Fibroblast of the conjunctiva (primary cell): ENCODE measurements at regions not wholly inside any gene's neighbourhood (a gene's known extent, or its start where the extent isn't known, plus 50 kb on each side); places are given as distances from the start of the nearest gene placed in this dataset.
"Not testable (repeated sequence)": the region's sequence is repeated elsewhere in the genome, so short reads cannot be mapped to it uniquely, and the experiment has no call there.

Experiments
- DNase-seq: peaks from one replicate; pipeline ENCODE4 v3.0.0-alpha.2; 2010; ENCODE audit warnings: low read depth

DNA sequence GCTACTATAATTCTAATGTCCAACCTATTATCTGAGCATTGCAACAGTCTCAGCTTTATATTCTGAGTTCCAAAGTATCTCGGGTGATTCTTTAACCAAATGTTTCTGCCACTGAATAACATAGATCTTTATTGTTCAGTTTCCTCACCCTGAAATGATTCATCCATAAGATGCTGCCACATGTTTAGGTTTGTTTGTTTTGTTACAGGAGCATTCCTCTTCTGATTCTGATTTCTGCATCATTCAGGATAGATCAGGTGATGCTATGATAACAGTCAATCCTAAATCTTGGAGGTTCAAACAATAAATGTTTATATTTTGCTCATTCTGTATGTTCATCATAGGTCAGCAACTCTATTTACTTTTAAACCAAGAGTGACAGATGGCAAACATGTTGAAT lies 927.6 kb downstream of the PCDH7 start:
- DNase-seq: no peak

DNA sequence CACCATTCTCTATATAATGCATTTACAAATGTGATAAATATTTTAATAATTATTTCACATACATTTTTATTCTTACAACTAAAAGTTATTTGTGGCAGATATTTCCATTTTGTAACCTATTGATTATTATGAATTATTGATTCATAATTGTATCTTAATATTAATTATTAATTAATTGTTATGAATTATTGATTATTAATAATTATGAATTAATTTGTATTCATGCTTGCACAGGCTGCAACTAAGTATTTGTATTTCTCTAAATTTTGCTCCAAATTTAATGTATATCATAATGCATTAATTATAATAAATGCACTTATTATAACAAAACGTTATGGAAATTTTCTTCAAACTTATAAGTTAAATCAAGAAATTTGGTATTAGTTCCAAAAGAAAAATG lies 929.7 kb downstream of the PCDH7 start:
- no peak for DNase-seq

DNA sequence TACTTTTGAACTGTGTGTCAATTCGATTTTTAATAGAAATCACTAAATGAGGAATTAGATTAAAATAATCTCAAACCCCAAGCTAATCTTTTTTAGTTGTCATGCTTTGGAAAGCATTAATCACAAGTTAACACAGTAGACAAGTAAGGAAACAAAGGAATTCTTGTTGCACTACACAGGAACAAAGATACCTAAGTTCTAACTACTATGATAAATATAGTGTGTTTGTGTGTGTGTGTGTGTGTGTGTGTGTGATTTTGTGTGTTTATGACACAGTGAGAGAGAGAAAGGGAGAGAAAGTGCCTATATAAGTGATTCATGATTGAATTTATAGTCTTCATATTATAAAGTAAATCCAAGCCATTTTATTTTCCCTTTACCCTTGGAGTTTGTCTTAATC lies 931.4 kb downstream of the PCDH7 start:
- no peak for DNase-seq

DNA sequence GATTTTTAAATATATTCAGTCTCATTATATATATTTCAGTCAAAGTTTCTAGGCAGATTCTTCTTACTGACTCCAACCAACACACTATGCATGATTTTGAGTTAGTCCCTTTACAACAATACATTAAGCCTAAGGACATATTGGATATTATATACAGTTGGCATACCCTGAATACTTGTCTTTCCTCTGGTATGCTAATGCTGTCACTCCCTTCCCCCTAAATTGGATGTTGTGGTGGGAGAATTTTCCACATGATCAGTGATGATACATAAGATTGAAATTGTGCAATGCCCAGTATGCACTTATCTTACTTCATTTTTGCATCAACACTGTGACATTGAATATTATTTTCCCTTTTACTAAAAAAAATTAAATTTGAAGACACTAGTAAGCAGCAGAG lies 935.2 kb downstream of the PCDH7 start:
- DNase-seq: no peak

DNA sequence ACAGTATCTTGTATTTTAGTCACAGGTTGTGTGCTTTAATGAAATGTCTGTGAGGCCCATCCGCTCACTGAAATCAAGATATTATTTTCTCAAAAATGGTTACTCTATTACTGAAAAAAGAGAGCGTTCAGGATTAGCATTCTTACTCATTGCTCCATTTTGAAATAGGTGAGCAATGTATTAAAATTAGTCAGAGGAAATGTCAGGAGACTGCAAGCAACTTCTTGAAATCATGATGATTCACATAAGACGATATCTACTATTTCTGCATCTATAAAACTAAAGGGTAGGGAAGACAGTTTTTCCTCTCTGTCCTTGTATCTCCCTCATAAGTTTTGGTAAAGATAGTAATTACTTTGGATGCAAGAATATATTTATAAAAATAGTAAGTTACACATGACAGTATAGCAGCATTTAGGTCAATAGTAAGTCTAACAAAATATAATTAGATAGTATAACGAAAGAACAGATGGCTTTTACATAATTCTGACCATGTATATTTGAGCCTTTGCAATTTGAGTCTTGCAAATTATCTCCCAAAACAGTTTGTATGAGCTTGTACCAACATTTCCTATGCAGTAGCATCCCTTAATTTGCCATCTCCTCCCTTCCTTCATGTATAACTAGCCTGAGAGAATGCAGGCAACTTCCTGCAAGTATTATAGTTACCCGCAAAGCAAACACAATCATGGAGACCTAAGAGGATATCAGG lies 937.8 kb downstream of the PCDH7 start:
- no peak for DNase-seq

DNA sequence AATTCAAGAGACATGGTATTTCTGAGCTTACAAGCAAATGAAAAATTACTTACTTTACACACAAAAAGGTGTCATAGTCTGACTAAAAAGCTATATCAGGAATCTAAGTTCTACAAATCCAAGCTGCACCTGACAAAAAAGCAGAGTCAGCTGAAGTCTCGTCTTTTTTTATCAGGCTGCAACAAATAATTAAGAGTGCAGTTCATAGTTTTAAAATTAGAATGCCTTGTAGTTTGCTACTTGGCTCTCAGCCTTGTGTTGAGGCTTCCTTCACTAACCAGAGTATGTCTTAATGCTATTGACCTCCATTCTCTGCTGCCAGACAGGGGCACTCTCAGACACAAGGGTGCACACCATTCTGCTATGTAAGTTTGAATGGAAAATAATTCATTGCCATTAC lies 940.7 kb downstream of the PCDH7 start:
- DNase-seq: no peak

DNA sequence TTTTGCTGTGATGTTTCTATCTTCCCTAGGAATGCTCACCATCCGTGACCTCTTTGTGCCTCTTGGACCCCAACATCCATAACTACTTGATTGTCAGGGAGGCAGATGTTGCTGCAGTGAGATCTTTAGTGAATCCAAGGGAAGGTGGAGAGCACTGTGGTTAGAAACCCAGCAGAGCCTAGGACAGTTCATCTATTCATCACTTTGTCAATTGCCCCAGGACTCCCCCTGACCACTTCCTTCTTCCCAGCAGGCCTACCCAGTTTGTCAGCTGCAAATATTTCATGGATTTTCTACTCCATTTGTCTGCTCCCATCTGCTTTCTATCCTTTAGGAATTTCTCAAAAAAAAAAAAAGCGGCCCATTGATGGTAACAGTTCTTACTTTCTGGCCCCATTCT lies 942.8 kb downstream of the PCDH7 start:
- no peak for DNase-seq

DNA sequence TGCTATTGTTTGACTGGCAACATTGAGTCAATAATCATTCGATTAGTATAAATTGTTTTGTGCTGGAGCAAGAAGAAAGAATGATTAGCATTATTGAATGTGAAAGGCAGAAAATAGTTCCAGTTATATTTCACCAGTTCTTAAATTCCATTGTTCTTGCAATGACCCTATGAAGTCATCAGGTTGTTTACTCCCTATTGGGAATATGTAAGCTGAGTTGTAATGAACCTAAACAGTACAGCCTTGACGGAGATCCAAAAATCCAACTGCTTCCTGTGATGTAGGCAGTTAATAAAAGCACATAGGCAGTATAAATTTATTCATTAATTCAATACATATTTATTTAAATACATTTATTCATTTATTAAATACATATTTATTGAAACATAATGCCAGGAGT lies 947.5 kb downstream of the PCDH7 start:
- DNase-seq: no peak

DNA sequence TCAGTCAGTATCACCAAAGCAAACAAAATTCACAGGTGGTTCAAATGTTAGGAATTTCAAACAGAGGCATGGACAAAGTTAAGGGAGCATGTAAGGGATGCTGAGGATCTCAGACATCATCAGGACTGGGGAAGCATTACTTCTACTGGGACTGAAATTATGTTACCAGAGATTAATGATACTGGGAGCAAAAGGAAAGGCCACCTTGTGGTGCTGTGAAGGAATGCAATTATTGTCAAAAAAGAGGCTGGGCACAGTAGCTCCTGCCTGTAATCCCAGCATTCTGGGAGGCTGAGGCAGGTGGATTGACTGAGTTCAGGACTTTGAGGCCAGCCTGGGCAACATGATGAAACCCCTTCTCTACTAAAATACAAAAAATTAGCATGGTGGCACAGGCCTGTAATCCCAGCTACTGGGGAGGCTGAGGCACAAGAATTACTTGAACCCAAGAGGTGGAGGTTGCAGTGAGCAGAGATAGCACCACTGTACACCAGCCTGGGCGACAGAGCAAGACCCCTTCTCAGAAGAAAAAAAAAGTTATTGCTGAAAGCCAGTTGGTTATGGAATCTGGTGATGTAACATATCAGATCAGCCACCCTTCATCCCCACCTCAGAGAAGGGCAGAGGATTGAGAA lies 954.3 kb downstream of the PCDH7 start:
- no peak for DNase-seq

DNA sequence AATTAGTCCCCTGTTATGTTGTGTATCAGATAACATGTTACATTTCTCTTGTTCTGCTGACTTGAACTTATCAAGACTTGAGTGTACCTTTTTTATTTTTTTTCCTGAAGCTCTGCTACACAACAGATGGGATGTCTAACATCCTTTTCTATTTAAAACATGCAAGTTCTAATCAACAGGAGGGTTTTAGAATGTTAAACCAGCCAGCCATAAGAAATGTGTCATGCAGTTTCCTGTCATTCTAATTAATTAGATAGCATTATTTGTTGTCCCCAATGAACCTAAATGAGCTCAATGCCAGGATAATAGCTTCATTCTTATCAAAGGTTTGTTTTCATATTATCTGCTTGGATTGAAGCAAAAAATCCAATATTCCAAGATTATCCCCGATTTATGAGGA lies 958.2 kb downstream of the PCDH7 start:
- no peak for DNase-seq

DNA sequence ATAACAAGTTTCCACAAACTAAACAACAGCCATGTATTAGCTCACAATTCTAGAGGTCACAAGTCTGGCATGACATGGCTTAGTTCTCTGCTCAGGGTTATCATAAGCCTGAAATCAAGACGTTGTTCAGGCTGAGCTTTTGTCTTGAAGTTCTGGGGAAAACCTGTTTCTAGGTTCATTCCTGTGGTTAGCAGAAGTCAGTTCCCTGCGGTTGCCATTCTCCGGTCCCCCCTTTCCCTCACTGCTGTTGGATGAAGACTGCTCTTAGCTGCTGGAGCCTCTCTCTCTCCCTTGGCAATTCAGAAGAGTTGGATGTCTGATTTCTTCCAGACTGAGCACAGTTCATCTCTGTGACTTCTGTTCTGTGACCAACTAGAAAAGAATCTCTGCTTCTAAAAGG lies 962.6 kb downstream of the PCDH7 start:
- DNase-seq: no peak

DNA sequence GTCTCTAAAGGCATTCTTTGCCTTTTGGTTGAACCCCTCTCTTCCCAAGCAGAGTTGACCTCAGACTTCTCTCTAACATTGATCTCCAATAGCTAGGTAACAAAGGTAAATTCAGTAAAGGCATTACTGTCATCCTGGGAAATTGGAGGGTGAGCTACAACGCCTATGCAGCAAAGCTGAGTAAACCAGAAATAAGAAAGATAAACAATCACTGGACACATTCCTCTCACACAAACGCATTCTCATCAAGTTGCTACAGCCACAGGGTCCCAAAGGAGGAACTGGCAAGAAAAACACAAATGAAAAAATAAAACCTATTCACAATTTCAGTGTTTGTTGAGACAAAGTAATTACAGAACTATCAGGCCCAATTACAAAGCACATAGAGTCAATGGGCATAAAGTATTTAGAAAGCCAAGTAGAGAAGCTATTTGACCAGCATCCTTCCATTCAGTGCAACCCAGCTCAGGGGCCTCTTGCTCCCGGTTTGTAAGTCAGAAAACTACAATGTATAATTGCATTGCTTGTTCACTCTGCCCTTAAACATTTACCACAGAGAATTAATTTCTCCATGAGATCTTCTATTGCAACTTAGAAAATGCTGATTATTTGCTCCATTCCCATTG lies 967.7 kb downstream of the PCDH7 start:
- DNase-seq: no peak

DNA sequence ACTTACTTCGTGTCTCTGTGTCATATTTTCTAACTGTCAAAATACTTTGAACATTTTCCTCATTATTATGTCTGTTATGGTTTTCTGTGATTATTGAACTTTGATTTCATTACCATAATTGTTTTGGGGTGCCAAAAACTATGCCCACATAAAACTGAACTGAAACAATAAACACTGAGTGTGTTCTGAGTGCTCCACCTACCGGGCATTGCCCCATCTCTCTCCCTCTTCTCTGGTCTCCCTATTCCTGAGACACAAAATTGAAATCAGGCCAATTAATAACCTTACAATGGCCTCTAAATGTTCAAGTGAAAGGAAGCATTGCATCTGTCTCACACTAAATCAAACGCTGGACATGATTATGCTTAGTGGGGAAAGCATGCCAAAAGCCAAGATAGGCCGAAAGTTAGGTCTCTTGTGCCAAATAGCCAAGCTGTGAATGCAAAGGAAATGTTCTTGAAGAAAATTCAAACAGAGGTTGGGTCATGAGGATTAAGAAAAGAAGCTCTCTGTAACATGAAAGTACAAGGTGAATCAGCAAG lies 972.3 kb downstream of the PCDH7 start:
- no peak for DNase-seq

DNA sequence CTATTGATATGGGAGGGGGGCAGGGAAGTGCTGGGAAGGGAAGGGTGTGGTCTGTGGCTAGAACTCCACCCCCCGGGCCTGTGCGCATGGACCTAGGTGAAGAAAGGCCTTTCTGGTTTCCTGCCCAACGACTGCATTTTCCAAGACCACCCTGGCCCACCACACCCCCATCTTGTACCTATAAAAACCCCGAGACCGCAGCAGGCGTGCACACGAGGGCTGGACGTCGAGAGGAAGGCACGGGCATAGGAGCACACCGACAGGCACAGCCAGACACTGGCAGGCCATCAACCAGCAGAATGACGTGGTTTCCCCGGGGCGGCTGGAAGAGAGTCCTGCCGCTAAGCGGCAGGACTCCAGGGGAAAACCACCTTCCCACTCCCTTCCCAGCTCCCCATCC lies 981.1 kb downstream of the PCDH7 start:
- DNase-seq: no peak

DNA sequence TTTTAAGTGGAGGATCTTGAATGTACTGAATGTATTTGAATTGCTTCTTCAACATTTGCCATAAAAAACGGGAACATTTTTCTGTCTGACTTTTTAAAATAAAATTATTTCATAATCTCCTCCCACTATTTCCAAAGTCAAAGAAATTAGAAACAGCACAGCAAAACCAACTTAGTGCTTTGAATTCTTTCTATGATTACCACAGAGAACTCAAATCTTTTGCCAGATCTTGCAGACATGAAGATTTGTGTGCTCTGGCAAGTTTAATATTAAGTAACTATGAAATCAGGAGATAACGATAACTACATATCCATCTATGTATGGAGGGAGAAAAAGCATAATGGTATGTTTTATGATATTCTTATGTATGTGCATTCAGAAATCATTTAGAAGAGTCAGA lies 982.2 kb downstream of the PCDH7 start:
- DNase-seq: no peak

DNA sequence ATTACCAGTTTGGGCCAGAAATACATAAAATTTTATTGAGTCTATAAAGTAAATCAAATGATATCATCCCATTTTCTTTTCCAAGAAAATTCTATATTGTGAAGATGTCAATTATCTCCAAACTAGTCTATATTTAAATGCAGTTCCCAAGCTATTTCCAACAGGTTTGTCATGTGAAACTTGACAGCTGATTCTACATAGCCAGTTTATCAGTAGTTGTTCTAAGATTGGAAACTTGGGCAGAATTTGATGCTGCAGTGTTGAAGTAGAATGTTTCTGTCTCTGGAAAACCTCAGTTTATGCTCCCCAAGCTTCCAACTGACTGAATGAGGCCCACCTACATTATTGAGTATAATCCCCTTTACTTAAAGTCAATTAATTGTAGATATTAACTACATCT lies 994.1 kb downstream of the PCDH7 start:
- no peak for DNase-seq

DNA sequence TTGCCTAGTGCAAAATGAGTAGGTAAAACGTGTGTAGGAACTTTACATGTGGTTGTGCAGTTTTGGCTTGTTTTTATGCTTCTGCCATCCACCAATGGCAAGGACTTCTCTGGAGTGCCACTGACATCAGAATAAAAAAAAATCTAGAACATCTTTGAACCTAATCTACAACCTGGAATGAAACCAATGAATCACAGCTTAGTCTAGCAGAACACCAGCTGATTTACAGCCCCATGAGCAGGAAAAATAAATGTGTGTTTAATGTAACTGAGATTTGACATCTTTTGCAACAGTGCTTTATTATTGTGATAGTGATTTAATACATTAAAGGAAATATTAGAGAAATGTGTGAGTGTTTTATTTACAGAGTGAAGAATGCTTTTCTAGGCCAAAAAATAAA lies 995.1 kb downstream of the PCDH7 start:
- no peak for DNase-seq

DNA sequence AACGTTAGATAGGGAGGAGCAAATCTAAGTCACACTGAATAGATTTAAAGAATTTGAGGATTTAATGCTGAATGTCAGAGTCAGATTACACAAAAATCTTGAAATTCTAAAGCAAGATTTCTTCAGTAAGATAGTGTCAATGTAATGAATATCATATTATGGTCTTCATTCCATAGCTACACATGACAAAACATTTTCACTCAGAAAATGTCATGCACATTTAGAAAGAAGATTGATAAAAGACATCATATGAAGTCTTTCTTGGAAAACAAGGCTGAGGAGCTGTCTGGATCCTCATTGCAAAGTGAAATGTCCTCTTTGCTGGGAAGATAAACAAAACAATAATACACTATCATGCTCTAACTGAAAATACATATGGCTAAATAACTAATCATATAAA lies 1006.9 kb downstream of the PCDH7 start:
- no peak for DNase-seq

DNA sequence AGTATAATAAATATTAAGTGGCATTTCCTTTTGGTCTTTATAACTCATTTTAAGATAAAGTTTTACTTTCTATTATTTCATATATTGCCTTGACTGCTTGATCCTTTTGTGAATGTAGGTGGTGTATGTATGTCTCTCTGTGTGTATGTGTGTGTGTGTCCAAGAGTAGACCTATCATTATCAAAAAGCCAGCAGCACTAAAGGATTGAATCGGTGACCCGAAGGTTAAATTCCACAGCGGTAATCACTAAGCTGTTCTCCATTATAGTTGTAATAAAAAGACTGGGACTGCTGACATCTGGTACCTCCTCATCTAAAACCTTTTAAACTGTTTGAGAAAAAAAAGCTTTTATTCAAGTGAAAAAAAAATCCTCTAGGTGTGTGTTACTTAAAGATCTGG lies 1014.8 kb downstream of the PCDH7 start:
- no peak for DNase-seq

DNA sequence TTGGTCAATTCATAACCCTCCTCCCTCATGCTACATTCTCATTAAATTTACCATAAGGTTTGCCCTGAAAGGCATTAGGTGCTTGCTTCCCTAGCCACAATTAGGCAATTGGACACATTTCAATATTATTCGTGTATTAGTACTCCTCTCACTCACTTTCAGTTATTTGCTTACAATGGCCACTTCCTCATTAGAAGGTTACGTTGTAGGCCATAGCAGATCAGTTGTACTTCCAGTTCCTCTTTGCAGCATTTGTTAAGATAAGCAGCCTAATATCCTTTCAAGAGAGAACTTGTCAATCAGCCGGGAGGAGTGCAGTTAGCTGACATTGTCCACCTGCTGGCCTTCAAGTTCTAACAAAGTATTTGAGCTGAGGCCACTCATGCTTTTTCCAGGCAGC lies 1017.2 kb downstream of the PCDH7 start:
- no peak for DNase-seq

DNA sequence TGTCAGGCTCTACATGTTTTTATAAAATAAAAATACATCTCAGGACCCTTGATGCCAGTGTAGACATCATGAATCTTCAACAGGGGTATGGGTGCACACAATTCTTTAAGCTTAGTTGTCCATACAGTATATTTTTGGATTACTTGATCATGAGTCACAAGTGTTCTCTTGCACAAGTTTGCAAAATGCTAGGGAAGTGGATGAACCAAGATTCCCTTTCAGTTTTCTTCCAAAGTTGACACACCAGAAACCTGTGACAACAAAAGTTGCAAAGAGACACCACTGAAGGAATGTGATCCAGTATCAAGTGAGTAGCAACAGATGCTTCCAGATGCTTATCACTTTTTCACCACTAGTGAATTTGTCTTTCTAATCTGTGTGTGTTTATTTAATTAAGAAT lies 1021.2 kb downstream of the PCDH7 start:
- DNase-seq: no peak

DNA sequence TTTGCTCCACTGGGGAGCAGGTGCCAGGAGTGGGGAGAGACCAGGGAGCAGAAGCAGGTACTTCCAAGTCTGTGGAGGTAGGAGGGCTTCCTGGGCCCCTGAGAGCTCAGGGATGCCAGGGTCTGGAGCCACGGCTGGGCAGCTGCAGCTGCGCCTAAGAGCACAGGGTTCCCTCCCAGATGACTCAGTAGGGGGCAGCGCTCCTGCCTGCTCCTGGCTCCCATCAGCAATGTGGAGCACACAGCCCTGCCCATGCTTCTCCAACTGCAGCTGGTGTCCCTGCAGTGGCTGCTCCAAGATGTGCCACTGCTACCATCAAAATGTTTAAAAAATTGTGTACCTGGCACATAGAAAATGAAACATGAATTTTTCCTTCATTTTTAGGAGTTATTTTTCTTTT lies 1028.2 kb downstream of the PCDH7 start:
- no peak for DNase-seq

DNA sequence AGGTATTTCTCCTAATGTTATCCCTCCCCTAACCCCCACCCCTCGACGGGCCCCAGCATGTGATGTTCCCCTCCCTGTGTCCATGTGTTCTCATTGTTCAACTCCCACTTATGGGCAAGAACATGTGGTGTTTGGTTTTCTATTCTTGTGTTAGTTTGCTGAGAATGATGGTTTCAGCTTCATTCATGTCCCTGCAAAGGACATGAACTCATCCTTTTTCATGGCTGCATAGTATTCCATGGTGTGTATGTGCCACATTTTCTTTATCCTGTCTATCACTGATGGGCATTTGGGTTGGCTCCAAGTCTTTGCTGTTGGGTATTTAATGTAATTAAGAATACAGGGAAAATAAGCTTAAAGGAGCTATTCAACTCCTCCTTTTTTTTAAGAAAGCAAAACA lies 1030.4 kb downstream of the PCDH7 start:
- not testable (repeated sequence) for DNase-seq

DNA sequence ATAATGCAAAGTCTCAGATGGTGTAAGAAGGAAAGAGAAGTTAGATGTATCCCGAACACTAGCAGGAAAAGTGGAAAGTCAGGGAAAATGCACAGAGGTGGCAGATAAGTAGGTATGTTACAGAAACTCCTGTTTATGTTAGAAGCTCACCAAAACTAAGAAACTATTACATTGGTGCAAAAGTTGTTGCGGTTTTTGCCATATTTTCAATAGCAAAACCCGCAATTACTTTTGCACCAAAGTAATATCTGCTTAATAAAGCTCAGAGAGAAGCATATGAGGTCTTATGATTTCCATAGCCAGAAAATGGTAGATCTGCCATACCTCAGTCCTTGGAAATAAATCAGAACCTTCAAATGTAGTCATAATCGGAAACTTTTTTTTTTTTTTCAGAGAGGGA lies 1035.6 kb downstream of the PCDH7 start:
- no peak for DNase-seq
